Neural progenitor cell (in vitro differentiated cells): ENCODE measurements at regions not wholly inside any gene's neighbourhood (a gene's known extent, or its start where the extent isn't known, plus 50 kb on each side); places are given as distances from the start of the nearest gene placed in this dataset.

Experiments
- DNase-seq: peaks from one replicate; pipeline ENCODE4 v3.0.0-alpha.2; 2016; ENCODE audit warnings: low spot score
- H2AFZ ChIP-seq: fragments of 200-600 bp; sonication (generic); replicated peaks from 2 replicates; pipeline ENCODE4 v1.6.1; 2016; ENCODE audit warnings: antibody characterized with exemption
- H3F3A ChIP-seq: fragments of 200-600 bp; sonication (generic); 2 replicates; pipeline ENCODE4 v1.6.1; 2016; ENCODE audit warnings: antibody characterized with exemption, low read depth
- H3K27ac ChIP-seq: fragments of 200-600 bp; sonication (generic); 2 replicates; pipeline ENCODE4 v1.5.1; 2016; ENCODE audit warnings: mild to moderate bottlenecking
- H3K27me3 ChIP-seq: fragments of 200-600 bp; sonication (generic); 2 replicates; pipeline ENCODE4 v1.6.1; 2016; ENCODE audit warnings: mild to moderate bottlenecking, moderate library complexity
- H3K36me3 ChIP-seq: fragments of 200-600 bp; sonication (generic); 2 replicates; pipeline ENCODE4 v1.5.1; 2016
- H3K4me1 ChIP-seq: fragments of 200-600 bp; sonication (generic); 2 replicates; pipeline ENCODE4 v1.6.1; 2016; ENCODE audit warnings: mixed run types
- H3K4me2 ChIP-seq: fragments of 200-600 bp; sonication (generic); 2 replicates; pipeline ENCODE4 v1.6.1; 2016
- H3K4me3 ChIP-seq: fragments of 200-600 bp; sonication (generic); 2 replicates; pipeline ENCODE4 v1.5.1; 2016
- H3K79me2 ChIP-seq: fragments of 200-600 bp; sonication (generic); 2 replicates; pipeline ENCODE4 v1.6.1; 2016; ENCODE audit warnings: low read depth
- H3K9ac ChIP-seq: fragments of 200-600 bp; sonication (generic); 2 replicates; pipeline ENCODE4 v1.6.1; 2016
- H3K9me3 ChIP-seq: fragments of 200-600 bp; sonication (generic); 2 replicates; pipeline ENCODE4 v1.5.1; 2016; ENCODE audit warnings: low read depth
- H4K20me1 ChIP-seq: fragments of 200-600 bp; sonication (generic); 2 replicates; pipeline ENCODE4 v1.6.1; 2016; ENCODE audit warnings: low read depth
- H3K27ac Mint-ChIP-seq: 3 replicates; pipeline ENCODE4 v1.8.0; 2021; ENCODE audit warnings: mixed read lengths
- H3K27me3 Mint-ChIP-seq: 2 replicates; pipeline ENCODE4 v1.8.0; 2022; ENCODE audit warnings: low read depth, mild to moderate bottlenecking, inconsistent platforms, moderate library complexity, mixed read lengths; ENCODE audit not compliant: insufficient read depth
- H3K36me3 Mint-ChIP-seq: 3 replicates; pipeline ENCODE4 v1.8.0; 2021; ENCODE audit warnings: mixed read lengths
- H3K4me1 Mint-ChIP-seq: 3 replicates; pipeline ENCODE4 v1.8.0; 2021; ENCODE audit warnings: mixed read lengths
- H3K4me3 Mint-ChIP-seq: 3 replicates; pipeline ENCODE4 v1.8.0; 2021; ENCODE audit warnings: mild to moderate bottlenecking, moderate library complexity, mixed read lengths
- H3K9me3 Mint-ChIP-seq: 3 replicates; pipeline ENCODE4 v1.8.0; 2020; ENCODE audit warnings: mixed read lengths
- EZH2 ChIP-seq: fragments of 200-600 bp; sonication (generic); IDR thresholded peaks from 2 replicates; pipeline ENCODE4 v1.6.1; 2017; ENCODE audit warnings: antibody characterized with exemption, mild to moderate bottlenecking, moderate library complexity
- EZH2phosphoT487 ChIP-seq: fragments of 200-600 bp; sonication (generic); IDR thresholded peaks from 2 replicates; pipeline ENCODE4 v1.6.1; 2017; ENCODE audit warnings: antibody characterized with exemption
- TF ChIP-seq, protein P1 (sequence below): fragments of 200-600 bp; sonication (generic); IDR thresholded peaks from 2 replicates; pipeline ENCODE4 v1.5.1; 2017; ENCODE audit warnings: antibody characterized with exemption, mild to moderate bottlenecking

DNA sequence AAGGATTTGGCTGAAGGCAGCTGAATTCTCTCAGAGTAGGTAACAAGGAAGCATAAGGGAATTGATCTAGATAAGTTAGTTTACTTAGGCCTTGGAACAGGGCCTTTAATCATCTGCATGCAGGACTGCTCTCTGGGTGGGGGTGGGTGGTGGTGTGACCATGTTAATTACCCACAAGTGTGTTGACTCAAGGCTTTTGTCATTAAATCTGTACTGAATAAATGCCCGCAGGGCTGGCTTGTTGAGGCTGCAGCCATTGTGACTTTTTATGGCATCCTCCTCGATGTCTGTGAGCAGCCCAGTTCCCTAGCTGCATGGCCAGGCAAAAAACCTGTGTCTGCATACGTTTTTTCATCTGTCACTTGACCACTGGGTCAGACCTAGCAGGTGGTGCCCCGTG is 63.5 kb upstream of the ASCC3 start:
- Mint-ChIP-seq H3K27me3 (no peaks in the 10 kb centered on the region), H3K36me3 (no peaks in the 10 kb centered on the region), H3K4me3 (no peak overlapping the region), H3K9me3 (peaks cover 3% of the 10 kb centered on the region), H3K27ac (no peak overlapping the region), H3K4me1 (no peaks in the 10 kb centered on the region)
- TF ChIP-seq, protein P1, sequence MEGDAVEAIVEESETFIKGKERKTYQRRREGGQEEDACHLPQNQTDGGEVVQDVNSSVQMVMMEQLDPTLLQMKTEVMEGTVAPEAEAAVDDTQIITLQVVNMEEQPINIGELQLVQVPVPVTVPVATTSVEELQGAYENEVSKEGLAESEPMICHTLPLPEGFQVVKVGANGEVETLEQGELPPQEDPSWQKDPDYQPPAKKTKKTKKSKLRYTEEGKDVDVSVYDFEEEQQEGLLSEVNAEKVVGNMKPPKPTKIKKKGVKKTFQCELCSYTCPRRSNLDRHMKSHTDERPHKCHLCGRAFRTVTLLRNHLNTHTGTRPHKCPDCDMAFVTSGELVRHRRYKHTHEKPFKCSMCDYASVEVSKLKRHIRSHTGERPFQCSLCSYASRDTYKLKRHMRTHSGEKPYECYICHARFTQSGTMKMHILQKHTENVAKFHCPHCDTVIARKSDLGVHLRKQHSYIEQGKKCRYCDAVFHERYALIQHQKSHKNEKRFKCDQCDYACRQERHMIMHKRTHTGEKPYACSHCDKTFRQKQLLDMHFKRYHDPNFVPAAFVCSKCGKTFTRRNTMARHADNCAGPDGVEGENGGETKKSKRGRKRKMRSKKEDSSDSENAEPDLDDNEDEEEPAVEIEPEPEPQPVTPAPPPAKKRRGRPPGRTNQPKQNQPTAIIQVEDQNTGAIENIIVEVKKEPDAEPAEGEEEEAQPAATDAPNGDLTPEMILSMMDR = no peak
- TF ChIP-seq EZH2phosphoT487 (no peak), EZH2 (no peak)
- no peaks in the 10 kb centered on the region for H3K79me2 ChIP-seq
- no peaks in the 10 kb centered on the region for H3K4me1 ChIP-seq
- no peak overlapping the region for H3K9ac ChIP-seq
- no peak overlapping the region for H2AFZ ChIP-seq
- no peaks in the 10 kb centered on the region for H3F3A ChIP-seq
- H3K4me3 ChIP-seq = no peak overlapping the region
- H3K27me3 ChIP-seq = no peaks in the 10 kb centered on the region
- H3K9me3 ChIP-seq = no peaks in the 10 kb centered on the region
- DNase-seq = no peak
- no peak overlapping the region for H3K27ac ChIP-seq
- no peaks in the 10 kb centered on the region for H3K36me3 ChIP-seq
- H3K4me2 ChIP-seq = no peak overlapping the region
- no peaks in the 10 kb centered on the region for H4K20me1 ChIP-seq

DNA sequence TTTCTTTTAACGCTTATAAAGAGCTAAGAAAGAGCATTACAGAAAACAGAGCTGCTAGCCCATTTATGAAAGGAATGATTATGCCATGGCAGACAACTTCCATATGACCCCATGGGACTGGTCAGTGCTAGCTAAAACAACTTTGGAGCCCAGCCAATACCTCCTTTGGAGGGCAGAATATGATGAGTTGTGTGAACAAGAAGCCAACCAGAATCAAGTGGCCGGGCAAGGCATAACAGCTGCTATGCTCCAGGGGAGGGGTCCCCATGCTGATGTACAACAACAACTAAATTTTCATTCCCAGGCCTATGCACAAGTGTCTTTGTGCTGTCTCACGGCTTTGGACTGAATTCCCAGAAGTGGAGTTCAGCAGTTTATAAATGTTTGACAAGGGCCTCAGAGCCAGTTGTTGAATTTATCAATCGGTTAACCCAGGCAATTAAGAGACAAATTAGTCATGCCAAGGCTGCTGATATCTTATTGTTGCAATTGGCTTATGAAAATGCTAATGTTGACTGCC is 65.0 kb upstream of the ASCC3 start:
- Histone ChIP-seq H3K9me3 (no peaks in the 10 kb centered on the region), H3K27ac (no peak overlapping the region), H3F3A (no peaks in the 10 kb centered on the region), H3K4me3 (no peak overlapping the region), H3K36me3 (no peaks in the 10 kb centered on the region), H3K27me3 (no peaks in the 10 kb centered on the region), H4K20me1 (no peaks in the 10 kb centered on the region), H2AFZ (no peak overlapping the region), H3K79me2 (no peaks in the 10 kb centered on the region), H3K4me2 (no peak overlapping the region), H3K9ac (no peak overlapping the region), H3K4me1 (no peaks in the 10 kb centered on the region)
- H3K4me1 Mint-ChIP-seq = no peaks in the 10 kb centered on the region
- TF ChIP-seq, protein P1 = no peak
- TF ChIP-seq EZH2phosphoT487 = no peak
- no peak for TF ChIP-seq EZH2
- H3K27ac Mint-ChIP-seq = no peak overlapping the region
- H3K36me3 Mint-ChIP-seq = no peaks in the 10 kb centered on the region
- no peak for DNase-seq
- H3K27me3 Mint-ChIP-seq = no peaks in the 10 kb centered on the region
- no peak overlapping the region for H3K4me3 Mint-ChIP-seq
- H3K9me3 Mint-ChIP-seq = peaks cover 3% of the 10 kb centered on the region

- Histone ChIP-seq H3K4me2 (no peak overlapping the region), H3K4me3 (no peak overlapping the region), H3F3A (no peaks in the 10 kb centered on the region), H3K27ac (no peak overlapping the region), H3K36me3 (no peaks in the 10 kb centered on the region), H4K20me1 (no peaks in the 10 kb centered on the region), H2AFZ (no peak overlapping the region), H3K9me3 (no peaks in the 10 kb centered on the region), H3K27me3 (no peaks in the 10 kb centered on the region), H3K79me2 (no peaks in the 10 kb centered on the region), H3K4me1 (no peaks in the 10 kb centered on the region), H3K9ac (no peak overlapping the region)
- Mint-ChIP-seq H3K9me3 (peaks cover 3% of the 10 kb centered on the region), H3K27ac (no peak overlapping the region), H3K4me1 (no peaks in the 10 kb centered on the region), H3K4me3 (no peak overlapping the region), H3K36me3 (no peaks in the 10 kb centered on the region), H3K27me3 (no peaks in the 10 kb centered on the region)
- no peak for TF ChIP-seq EZH2phosphoT487
- TF ChIP-seq EZH2 = no peak
- TF ChIP-seq, protein P1 = no peak
- DNase-seq = no peak
Measured at GRCh38 chr6:100946711-100947110, 65.6 kb upstream of the ASCC3 start.
